A549 (cell line): ENCODE measurements at regions not wholly inside any gene's neighbourhood (a gene's known extent, or its start where the extent isn't known, plus 50 kb on each side); places are given as distances from the start of the nearest gene placed in this dataset.

Source experiments
- ATAC-seq, 2 experiments: fragments of 200-7000 bp in 1 of 2; fragments of >200 bp in 1 of 2; cut with Nextera tagmentation in 1 of 2; cut with Tn5 transposase in 1 of 2; 3 replicates each; pipeline versions ENCODE4 v1.8.0 to v1.9.1; 2018 to 2020; ENCODE audit warnings: mild to moderate bottlenecking in 1 of 2, moderate library complexity in 1 of 2
- CTCF ChIA-PET: fragments of 300-600 bp; sonication (Branson Sonifier 250); formaldehyde crosslinking; extraction: SDS; loops from one replicate; lab custom pipeline; 2021; ENCODE audit warnings: antibody characterized with exemption, inconsistent platforms; lab: Yijun Ruan, JAX
- POLR2A ChIA-PET: fragments of 350-600 bp; formaldehyde crosslinking; extraction: SDS; loops from one replicate; lab custom pipeline; 2021; ENCODE audit warnings: antibody characterized with exemption, inconsistent platforms; lab: Yijun Ruan, JAX
- DNase-seq, 2 experiments: peaks; one replicate each; pipeline versions ENCODE4 v3.0.0 to v3.0.0-alpha.2; 2011 to 2016; ENCODE audit warnings: low read depth in 1 of 2, low spot score in 1 of 2
- FAIRE-seq: peaks from 2 replicates; lab custom pipeline; 2011; peaks lifted over from hg19 to GRCh38; lab: Jason Lieb, UNC
- H3K27ac ChIP-seq, 2 experiments: fragments of >200 bp; sonication (Bioruptor Twin); formaldehyde crosslinking; 3 replicates each; pipeline ENCODE4 v1.5.1; 2016 to 2017
- H3K4me1 ChIP-seq: fragments of >200 bp; sonication (Bioruptor Twin); formaldehyde crosslinking; 3 replicates; pipeline ENCODE4 v1.6.1; 2016
- H3K4me2 ChIP-seq: fragments of >200 bp; sonication (Bioruptor Twin); formaldehyde crosslinking; 3 replicates; pipeline ENCODE4 v1.6.1; 2016
- H3K4me3 ChIP-seq: fragments of >200 bp; sonication (Bioruptor Twin); formaldehyde crosslinking; 3 replicates; pipeline ENCODE4 v1.5.1; 2016
- H3K9me3 ChIP-seq: fragments of >200 bp; sonication (Bioruptor Twin); formaldehyde crosslinking; 3 replicates; pipeline ENCODE4 v1.6.1; 2016
- ATOH8 ChIP-seq: fragments of 250-450 bp; sonication (Bioruptor Pico); IDR thresholded peaks from 2 replicates; pipeline ENCODE4 v1.5.0; 2020; ENCODE audit warnings: low read depth, mild to moderate bottlenecking, moderate library complexity
- CBX2 ChIP-seq: fragments of 200-600 bp; sonication (generic); IDR thresholded peaks from 2 replicates; pipeline ENCODE4 v1.6.1; 2016; ENCODE audit warnings: low read depth, mild to moderate bottlenecking, borderline replicate concordance
- CBX8 ChIP-seq: fragments of 200-600 bp; sonication (generic); IDR thresholded peaks from 2 replicates; pipeline ENCODE4 v1.6.1; 2016
- CEBPB ChIP-seq, 2 experiments: fragments of >200 bp in 1 of 2; sonication (Bioruptor Twin) in 1 of 2; formaldehyde crosslinking in 1 of 2; IDR thresholded peaks; 2 replicates each; pipeline ENCODE4 v1.6.1; 2012 to 2016
- CHD4 ChIP-seq: fragments of 200-600 bp; sonication (generic); IDR thresholded peaks from 2 replicates; pipeline ENCODE4 v1.6.1; 2016; ENCODE audit warnings: antibody characterized with exemption, mild to moderate bottlenecking, borderline replicate concordance
- ELK1 ChIP-seq: fragments of 150-350 bp; IDR thresholded peaks from 2 replicates; pipeline ENCODE4 v1.6.1; 2014; ENCODE audit warnings: low read depth, mild to moderate bottlenecking, low read length
- ESRRA ChIP-seq: fragments of 150-350 bp; IDR thresholded peaks from 2 replicates; pipeline ENCODE4 v1.6.1; 2014; ENCODE audit warnings: mild to moderate bottlenecking, low read length, borderline replicate concordance
- FOSB ChIP-seq: fragments of 250-450 bp; sonication (Bioruptor Pico); IDR thresholded peaks from 2 replicates; pipeline ENCODE4 v1.5.0; 2020; ENCODE audit warnings: mild to moderate bottlenecking, moderate library complexity
- FOXS1 ChIP-seq: fragments of 250-450 bp; sonication (Bioruptor Pico); IDR thresholded peaks from 2 replicates; pipeline ENCODE4 v1.5.0; 2020; ENCODE audit warnings: mild to moderate bottlenecking, moderate library complexity
- KDM1A ChIP-seq: fragments of 200-600 bp; sonication (generic); IDR thresholded peaks from 2 replicates; pipeline ENCODE4 v1.6.1; 2016; ENCODE audit warnings: low read depth, mild to moderate bottlenecking
- KDM5A ChIP-seq: fragments of 200-600 bp; sonication (generic); IDR thresholded peaks from 2 replicates; pipeline ENCODE4 v1.6.1; 2016; ENCODE audit warnings: antibody characterized with exemption, mild to moderate bottlenecking
- MAFK ChIP-seq: fragments of 450-650 bp; IDR thresholded peaks from 2 replicates; pipeline ENCODE4 v1.6.1; 2014; ENCODE audit not compliant: partially characterized antibody
- MAZ ChIP-seq: fragments of 150-350 bp; IDR thresholded peaks from 2 replicates; pipeline ENCODE4 v1.6.1; 2014; ENCODE audit warnings: antibody characterized with exemption, low read depth, low read length, borderline replicate concordance
- MYC ChIP-seq: IDR thresholded peaks from 2 replicates; pipeline ENCODE4 v1.6.1; 2012; ENCODE audit warnings: mild to moderate bottlenecking, inconsistent platforms, low read length, improper control_type of control experiment, borderline replicate concordance
- RAD21 ChIP-seq, 2 experiments: fragments of >200 bp in 1 of 2; sonication (Bioruptor Twin) in 1 of 2; formaldehyde crosslinking in 1 of 2; IDR thresholded peaks in 1 of 2; conservative IDR thresholded peaks in 1 of 2; 2 replicates in 1 of 2; 3 replicates in 1 of 2; pipeline ENCODE4 v1.6.1; 2012 to 2018; ENCODE audit warnings: inconsistent platforms in 1 of 2
- SMC3 ChIP-seq: fragments of >200 bp; sonication (Bioruptor Twin); formaldehyde crosslinking; IDR thresholded peaks from 3 replicates; pipeline ENCODE4 v1.6.1; 2018; ENCODE audit warnings: inconsistent platforms
- ZFP36 ChIP-seq: fragments of 450-650 bp; IDR thresholded peaks from 2 replicates; pipeline ENCODE4 v1.6.1; 2014; ENCODE audit warnings: borderline replicate concordance; ENCODE audit not compliant: partially characterized antibody
- whole genome bisulfite sequencing: methylation state at CpG from one replicate; pipeline ENCODE4 v1.1.6; 2017; ENCODE audit errors: missing lambda C conversion rate; 5-methylcytosine and 5-hydroxymethylcytosine counted together
- TF ChIP-seq, protein P1 (sequence below): fragments of >200 bp; sonication (Bioruptor Twin); formaldehyde crosslinking; IDR thresholded peaks from 3 replicates; pipeline ENCODE4 v1.5.1; 2016
- TF ChIP-seq, protein P2 (sequence below): fragments of 450-650 bp; IDR thresholded peaks from 2 replicates; pipeline ENCODE4 v1.6.1; 2014; ENCODE audit warnings: antibody characterized with exemption

DNA sequence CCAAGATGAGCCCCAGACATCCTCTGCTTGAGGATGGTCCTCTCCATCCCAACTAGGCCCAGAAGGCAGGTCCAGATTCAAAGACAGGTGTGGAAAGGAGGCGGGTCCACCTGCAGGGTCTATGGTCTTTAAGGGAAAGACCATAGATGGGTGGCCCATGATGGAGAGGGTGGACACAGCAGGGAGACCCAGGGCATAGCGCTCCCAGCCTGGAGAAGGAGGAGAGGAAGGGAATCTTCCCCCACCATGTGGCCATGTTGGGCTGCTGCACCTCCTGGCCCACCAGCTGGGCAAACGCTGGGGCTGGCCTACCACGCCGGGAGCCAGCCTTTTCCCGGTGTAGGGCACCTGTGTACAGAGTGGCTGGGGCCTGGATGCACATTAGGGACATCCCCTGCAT is 265.2 kb upstream of the TLE3 start:
- CTCF ChIA-PET, result interaction anchor here (1.2 to 1.7 kb wide), 7 partner anchors 11 to 787 kb away, joined by 3 to 8 read pairs (median 4); no protein-coding TSS in a partner anchor
- H3K4me2 ChIP-seq, result no peak overlapping the region
- POLR2A ChIA-PET, result no interaction called here
- TF ChIP-seq KDM5A (no peak), SMC3 (peak; percentile 52), RAD21 (conservative IDR thresholded peaks at IDR 0.05 in 1 of 2, IDR thresholded peaks at IDR 0.05 in 1 of 2) (peak; percentile 45 to 66), MYC (no peak)
- TF ChIP-seq, protein P1, sequence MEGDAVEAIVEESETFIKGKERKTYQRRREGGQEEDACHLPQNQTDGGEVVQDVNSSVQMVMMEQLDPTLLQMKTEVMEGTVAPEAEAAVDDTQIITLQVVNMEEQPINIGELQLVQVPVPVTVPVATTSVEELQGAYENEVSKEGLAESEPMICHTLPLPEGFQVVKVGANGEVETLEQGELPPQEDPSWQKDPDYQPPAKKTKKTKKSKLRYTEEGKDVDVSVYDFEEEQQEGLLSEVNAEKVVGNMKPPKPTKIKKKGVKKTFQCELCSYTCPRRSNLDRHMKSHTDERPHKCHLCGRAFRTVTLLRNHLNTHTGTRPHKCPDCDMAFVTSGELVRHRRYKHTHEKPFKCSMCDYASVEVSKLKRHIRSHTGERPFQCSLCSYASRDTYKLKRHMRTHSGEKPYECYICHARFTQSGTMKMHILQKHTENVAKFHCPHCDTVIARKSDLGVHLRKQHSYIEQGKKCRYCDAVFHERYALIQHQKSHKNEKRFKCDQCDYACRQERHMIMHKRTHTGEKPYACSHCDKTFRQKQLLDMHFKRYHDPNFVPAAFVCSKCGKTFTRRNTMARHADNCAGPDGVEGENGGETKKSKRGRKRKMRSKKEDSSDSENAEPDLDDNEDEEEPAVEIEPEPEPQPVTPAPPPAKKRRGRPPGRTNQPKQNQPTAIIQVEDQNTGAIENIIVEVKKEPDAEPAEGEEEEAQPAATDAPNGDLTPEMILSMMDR, result peak; percentile 27; the same call in 2 of the 3 replicates
- FAIRE-seq (no peak), DNase-seq (peak in 1 of 2 experiments; percentile 35), ATAC-seq (peak; percentile 64 to 93; a peak in 5 of 6 replicates)
- H3K27ac ChIP-seq, result no peak overlapping the region
- peaks cover 12% of the 10 kb centered on the region; the same call in 2 of the 3 replicates for H3K9me3 ChIP-seq
- no peak overlapping the region for H3K4me3 ChIP-seq
- H3K4me1 ChIP-seq, result no peaks in the 10 kb centered on the region
- 55% methylated on average over 6 of the region's 6 CpGs for WGBS

DNA sequence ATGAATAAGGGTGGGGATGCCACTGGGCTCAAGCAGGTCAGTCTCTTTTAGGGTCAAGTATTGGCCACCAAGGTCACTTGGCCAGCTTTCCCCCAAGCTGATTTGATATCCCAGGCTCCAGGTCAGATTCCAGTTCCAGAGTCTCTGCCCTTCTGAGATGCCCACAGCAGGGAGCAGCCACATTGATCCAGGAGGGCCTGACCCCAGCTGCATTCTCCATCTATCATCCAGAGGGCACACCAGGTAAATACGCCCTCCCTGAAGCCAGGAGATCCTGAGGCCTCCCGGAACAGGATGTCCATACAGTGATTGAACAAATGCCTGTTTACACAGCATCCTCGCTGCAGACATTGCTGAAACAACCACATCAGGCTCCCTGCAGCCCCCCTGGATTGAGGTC is 264.6 kb upstream of the TLE3 start:
- ChIA-PET POLR2A (no interaction called here), CTCF (interaction anchor here (0.8 to 1.7 kb wide), 3 partner anchors 30 to 241 kb away, joined by 3 to 4 read pairs (median 3); no protein-coding TSS in a partner anchor)
- Histone ChIP-seq H3K4me2 (no peak overlapping the region), H3K4me3 (no peak overlapping the region), H3K27ac (no peak overlapping the region), H3K9me3 (peaks cover 12% of the 10 kb centered on the region; the same call in 2 of the 3 replicates), H3K4me1 (no peaks in the 10 kb centered on the region)
- TF ChIP-seq ESRRA (no peak), CEBPB (IDR thresholded peaks at IDR 0.05) (no peak), MAFK (no peak), CBX2 (no peak), ELK1 (no peak), SMC3 (no peak), FOSB (no peak)
- TF ChIP-seq, protein P2, sequence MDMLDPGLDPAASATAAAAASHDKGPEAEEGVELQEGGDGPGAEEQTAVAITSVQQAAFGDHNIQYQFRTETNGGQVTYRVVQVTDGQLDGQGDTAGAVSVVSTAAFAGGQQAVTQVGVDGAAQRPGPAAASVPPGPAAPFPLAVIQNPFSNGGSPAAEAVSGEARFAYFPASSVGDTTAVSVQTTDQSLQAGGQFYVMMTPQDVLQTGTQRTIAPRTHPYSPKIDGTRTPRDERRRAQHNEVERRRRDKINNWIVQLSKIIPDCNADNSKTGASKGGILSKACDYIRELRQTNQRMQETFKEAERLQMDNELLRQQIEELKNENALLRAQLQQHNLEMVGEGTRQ, result no peak
- DNase-seq (no peak), ATAC-seq (no peak), FAIRE-seq (no peak)
- WGBS, result 55% methylated on average over 3 of the region's 3 CpGs

GRCh38 chr15:70361891-70362290 is 264.2 kb upstream of the TLE3 start:
- H3K27ac ChIP-seq, result no peak overlapping the region
- no peak overlapping the region for H3K4me2 ChIP-seq
- 83% methylated on average over 11 of the region's 11 CpGs for WGBS
- TF ChIP-seq FOSB (no peak), MAFK (no peak), FOXS1 (no peak), MYC (no peak), CBX8 (no peak), ZFP36 (no peak), ATOH8 (CRISPR knock-in tag) (no peak), KDM1A (no peak), MAZ (no peak), KDM5A (no peak), CHD4 (no peak)
- ATAC-seq (no peak), DNase-seq (no peak), FAIRE-seq (no peak)
- peaks cover 9% of the 10 kb centered on the region; the same call in 2 of the 3 replicates for H3K9me3 ChIP-seq
- no peak overlapping the region for H3K4me3 ChIP-seq
- no peaks in the 10 kb centered on the region for H3K4me1 ChIP-seq
- CTCF ChIA-PET, result interaction anchor here (0.8 to 1.6 kb wide), 2 partner anchors 31 to 40 kb away, joined by 3 read pairs; no protein-coding TSS in a partner anchor
- POLR2A ChIA-PET, result no interaction called here
